PC-9 (cell line): ENCODE measurements at regions not wholly inside any gene's neighbourhood (a gene's known extent, or its start where the extent isn't known, plus 50 kb on each side); places are given as distances from the start of the nearest gene placed in this dataset.

Experiments used
- BruUV-seq: library from RNA; stranded (reverse); fragments of 400-500 nt; replicated peaks from 2 replicates; lab custom pipeline; 2021; lab: Mats Ljungman, UMichigan
- CTCF ChIA-PET: fragments of 300-600 bp; sonication (Branson Sonifier 250); formaldehyde crosslinking; loops from one replicate; lab custom pipeline; 2022; ENCODE audit warnings: antibody characterized with exemption; lab: Charles Lee
- POLR2A ChIA-PET: fragments of 300-600 bp; sonication (Branson Sonifier 250); formaldehyde crosslinking; loops from one replicate; lab custom pipeline; 2022; ENCODE audit warnings: antibody characterized with exemption; ENCODE audit not compliant: unreplicated experiment; lab: Charles Lee
- DNase-seq, 2 experiments: peaks; one replicate each; pipeline versions ENCODE4 v3.0.0 to v3.0.0-alpha.2; 2015 to 2022; ENCODE audit warnings: mixed read lengths in 1 of 2
- H2AFZ ChIP-seq: fragments of 200-600 bp; sonication (generic); 2 replicates; pipeline ENCODE4 v1.8.1; 2017; ENCODE audit warnings: antibody characterized with exemption
- H3F3A ChIP-seq: fragments of 200-600 bp; sonication (generic); 2 replicates; pipeline ENCODE4 v1.8.1; 2017; ENCODE audit warnings: antibody characterized with exemption, mild to moderate bottlenecking, low read depth; ENCODE audit not compliant: insufficient read depth
- H3K27ac ChIP-seq: fragments of 200-600 bp; sonication (generic); 2 replicates; pipeline ENCODE4 v1.6.1; 2016; ENCODE audit warnings: mixed run types
- H3K27me3 ChIP-seq: fragments of 200-600 bp; sonication (generic); 2 replicates; pipeline ENCODE4 v1.6.1; 2016; ENCODE audit warnings: low read depth, mixed run types; ENCODE audit not compliant: insufficient read depth
- H3K36me3 ChIP-seq: fragments of 200-600 bp; sonication (generic); 2 replicates; pipeline ENCODE4 v1.6.1; 2016; ENCODE audit warnings: low read depth, mixed run types
- H3K4me1 ChIP-seq: fragments of 200-600 bp; sonication (generic); replicated peaks from 2 replicates; pipeline ENCODE4 v1.6.1; 2016; ENCODE audit warnings: mixed run types; ENCODE audit not compliant: insufficient read depth
- H3K4me2 ChIP-seq: fragments of 200-600 bp; sonication (generic); 2 replicates; pipeline ENCODE4 v1.6.1; 2017; ENCODE audit warnings: mixed run types
- H3K4me3 ChIP-seq: fragments of 200-600 bp; sonication (generic); 2 replicates; pipeline ENCODE4 v1.6.1; 2016; ENCODE audit warnings: mixed run types
- H3K79me2 ChIP-seq: fragments of 200-600 bp; sonication (generic); 2 replicates; pipeline ENCODE4 v1.6.1; 2017; ENCODE audit warnings: low read depth, mixed run types
- H3K9me2 ChIP-seq: fragments of 200-600 bp; sonication (generic); 2 replicates; pipeline ENCODE4 v1.8.1; 2017; ENCODE audit warnings: mild to moderate bottlenecking; ENCODE audit not compliant: insufficient read depth
- H3K9me3 ChIP-seq: fragments of 200-600 bp; sonication (generic); 2 replicates; pipeline ENCODE4 v1.8.1; 2016; ENCODE audit warnings: low read depth; ENCODE audit not compliant: insufficient read depth
- H4K20me1 ChIP-seq: fragments of 200-600 bp; sonication (generic); 2 replicates; pipeline ENCODE4 v1.8.1; 2017; ENCODE audit not compliant: insufficient read depth
- CTCF ChIP-seq: fragments of 200-600 bp; sonication (generic); conservative IDR thresholded peaks from 2 replicates; pipeline ENCODE4 v1.6.1; 2017; ENCODE audit warnings: mixed run types, antibody characterized with exemption, mild to moderate bottlenecking, moderate library complexity
- EZH2 ChIP-seq: fragments of 200-600 bp; sonication (generic); IDR thresholded peaks from 2 replicates; pipeline ENCODE4 v1.8.0; 2017; ENCODE audit warnings: antibody characterized with exemption, low read depth
- intact Hi-C: fragments of 100-400 bp; cut with micrococcal nuclease; formaldehyde crosslinking; loops from one replicate; pipeline ENCODE4 v1.10.0; 2022; ENCODE audit not compliant: unreplicated experiment

GRCh38 chr12:111034083-111034885 is 113.9 kb upstream of the MYL2 start, which contains the start of gene CUX2:
TSS of gene CUX2 (plus strand) at chr12:111034165.
- H3K4me1 ChIP-seq = no peaks in the 10 kb centered on the region
- no peak for TF ChIP-seq EZH2
- no peak for TF ChIP-seq CTCF
- CTCF ChIA-PET = no interaction called here
- H3K4me3 ChIP-seq = no peak within 1 kb of the TSS
- H3K79me2 ChIP-seq = no peaks in the 10 kb centered on the region
- no peaks in the 10 kb centered on the region for H3F3A ChIP-seq
- H4K20me1 ChIP-seq = no peaks in the 10 kb centered on the region
- no peak within 1 kb of the TSS for H3K4me2 ChIP-seq
- no peaks in the 10 kb centered on the region for H3K9me3 ChIP-seq
- H3K36me3 ChIP-seq = no peaks in the 10 kb centered on the region
- intact Hi-C loops = no loop called here
- BruUV-seq = no TSS peak
- peaks cover 62% of the 10 kb centered on the region for H3K27me3 ChIP-seq
- POLR2A ChIA-PET = no interaction called here
- H3K27ac ChIP-seq = no peak within 1 kb of the TSS
- DNase-seq = no peak
- no peaks in the 10 kb centered on the region for H3K9me2 ChIP-seq
- no peak within 1 kb of the TSS for H2AFZ ChIP-seq

GRCh38 chr12:111033281-111034082 is 113.1 kb upstream of the MYL2 start:
- no peaks in the 10 kb centered on the region for H3K9me3 ChIP-seq
- H3K9me2 ChIP-seq = no peaks in the 10 kb centered on the region
- H3K4me2 ChIP-seq = no peak overlapping the region
- ChIA-PET CTCF (no interaction called here), POLR2A (no interaction called here)
- no peaks in the 10 kb centered on the region for H3K36me3 ChIP-seq
- intact Hi-C loops = no loop called here
- no peak overlapping the region for H2AFZ ChIP-seq
- BruUV-seq = no TSS peak
- H4K20me1 ChIP-seq = no peaks in the 10 kb centered on the region
- H3F3A ChIP-seq = no peaks in the 10 kb centered on the region
- TF ChIP-seq CTCF (peak; percentile 23; the same call in 1 of the 2 replicates), EZH2 (no peak)
- no peak overlapping the region for H3K27ac ChIP-seq
- H3K4me3 ChIP-seq = no peak overlapping the region
- no peak for DNase-seq
- no peaks in the 10 kb centered on the region for H3K79me2 ChIP-seq
- H3K27me3 ChIP-seq = peaks cover 62% of the 10 kb centered on the region
- H3K4me1 ChIP-seq = no peaks in the 10 kb centered on the region

GRCh38 chr12:111032591-111032919 is 112.2 kb upstream of the MYL2 start:
- POLR2A ChIA-PET = no interaction called here
- H3K27me3 ChIP-seq = peaks cover 61% of the 10 kb centered on the region
- no peaks in the 10 kb centered on the region for H4K20me1 ChIP-seq
- intact Hi-C loops = no loop called here
- H2AFZ ChIP-seq = no peak overlapping the region
- H3K9me3 ChIP-seq = no peaks in the 10 kb centered on the region
- TF ChIP-seq CTCF = no peak
- no peak for TF ChIP-seq EZH2
- H3K4me3 ChIP-seq = no peak overlapping the region
- CTCF ChIA-PET = no interaction called here
- no TSS peak for BruUV-seq
- H3K4me2 ChIP-seq = no peak overlapping the region
- H3K4me1 ChIP-seq = no peaks in the 10 kb centered on the region
- H3K9me2 ChIP-seq = no peaks in the 10 kb centered on the region
- H3K79me2 ChIP-seq = no peaks in the 10 kb centered on the region
- no peaks in the 10 kb centered on the region for H3K36me3 ChIP-seq
- no peak for DNase-seq
- H3F3A ChIP-seq = no peaks in the 10 kb centered on the region
- no peak overlapping the region for H3K27ac ChIP-seq
